H9 (cell line): ENCODE measurements at regions not wholly inside any gene's neighbourhood (a gene's known extent, or its start where the extent isn't known, plus 50 kb on each side); places are given as distances from the start of the nearest gene placed in this dataset.

ENCODE experiments used
- DNase-seq: peaks from one replicate; pipeline ENCODE4 v3.0.0-alpha.2; 2017
- H2AFZ ChIP-seq: one replicate; pipeline ENCODE4 v1.6.1; 2013; ENCODE audit warnings: mild to moderate bottlenecking, low read length, control low read depth, moderate library complexity
- H2AK5ac ChIP-seq: 2 replicates; pipeline ENCODE4 v1.6.1; 2013; ENCODE audit warnings: low read length, control low read depth, mixed read lengths; ENCODE audit not compliant: insufficient read length
- H2BK120ac ChIP-seq: one replicate; pipeline ENCODE4 v1.6.1; 2013; ENCODE audit warnings: low read depth, mild to moderate bottlenecking, low read length, control low read depth, inconsistent platforms; ENCODE audit not compliant: poor library complexity, severe bottlenecking
- H2BK12ac ChIP-seq: 2 replicates; pipeline ENCODE4 v1.6.1; 2013; ENCODE audit warnings: low read length, control low read depth, mixed read lengths, low read depth; ENCODE audit not compliant: insufficient read length
- H2BK15ac ChIP-seq: 2 replicates; pipeline ENCODE4 v1.6.1; 2013; ENCODE audit warnings: low read depth, low read length, control low read depth
- H2BK20ac ChIP-seq: one replicate; pipeline ENCODE4 v1.6.1; 2013; ENCODE audit warnings: low read depth, mild to moderate bottlenecking, low read length, control low read depth, inconsistent platforms; ENCODE audit not compliant: poor library complexity, severe bottlenecking
- H2BK5ac ChIP-seq: 2 replicates; pipeline ENCODE4 v1.6.1; 2013; ENCODE audit warnings: low read length, control low read depth, mixed read lengths; ENCODE audit not compliant: insufficient read length
- H3K14ac ChIP-seq: 2 replicates; pipeline ENCODE4 v1.6.1; 2013; ENCODE audit warnings: low read length, control low read depth; ENCODE audit not compliant: insufficient read depth
- H3K18ac ChIP-seq: 2 replicates; pipeline ENCODE4 v1.6.1; 2013; ENCODE audit warnings: low read depth, mild to moderate bottlenecking, mixed read lengths, low read length, control low read depth; ENCODE audit not compliant: insufficient read length
- H3K23ac ChIP-seq: 2 replicates; pipeline ENCODE4 v1.6.1; 2013; ENCODE audit warnings: low read length, control low read depth, mixed read lengths, low read depth; ENCODE audit not compliant: insufficient read length
- H3K23me2 ChIP-seq: 2 replicates; pipeline ENCODE4 v1.6.1; 2013; ENCODE audit warnings: low read depth, mild to moderate bottlenecking, mixed read lengths, low read length, control low read depth; ENCODE audit not compliant: insufficient read length, poor library complexity, severe bottlenecking
- H3K27ac ChIP-seq: 2 replicates; pipeline ENCODE4 v1.5.1; 2013; ENCODE audit warnings: low read length, control low read depth, mixed read lengths, low read depth; ENCODE audit not compliant: insufficient read length
- H3K27me3 ChIP-seq: 2 replicates; pipeline ENCODE4 v1.6.1; 2013; ENCODE audit warnings: low read length, control low read depth, inconsistent platforms; ENCODE audit not compliant: insufficient read depth
- H3K4ac ChIP-seq: 2 replicates; pipeline ENCODE4 v1.6.1; 2013; ENCODE audit warnings: low read depth, mild to moderate bottlenecking, control low read depth, inconsistent platforms, low read length, moderate library complexity
- H3K4me1 ChIP-seq: 2 replicates; pipeline ENCODE4 v1.6.1; 2013; ENCODE audit warnings: low read length, control low read depth, inconsistent platforms; ENCODE audit not compliant: insufficient read depth
- H3K4me2 ChIP-seq: 2 replicates; pipeline ENCODE4 v1.6.1; 2013; ENCODE audit warnings: low read length, control low read depth, mixed read lengths; ENCODE audit not compliant: insufficient read length, insufficient read depth
- H3K56ac ChIP-seq: 2 replicates; pipeline ENCODE4 v1.6.1; 2013; ENCODE audit warnings: low read depth, mild to moderate bottlenecking, mixed read lengths, low read length, control low read depth; ENCODE audit not compliant: insufficient read length
- H3K79me1 ChIP-seq: 2 replicates; pipeline ENCODE4 v1.6.1; 2013; ENCODE audit warnings: low read depth, mild to moderate bottlenecking, moderate library complexity, low read length, control low read depth, inconsistent platforms; ENCODE audit not compliant: insufficient read depth, poor library complexity, severe bottlenecking
- H3K79me2 ChIP-seq: 2 replicates; pipeline ENCODE4 v1.6.1; 2013; ENCODE audit warnings: low read length, control low read depth, inconsistent platforms; ENCODE audit not compliant: insufficient read depth
- H3K9ac ChIP-seq: 2 replicates; pipeline ENCODE4 v1.6.1; 2013; ENCODE audit warnings: low read length, control low read depth, mixed read lengths; ENCODE audit not compliant: insufficient read length; ENCODE audit errors: extremely low read depth
- H3K9me3 ChIP-seq: one replicate; pipeline ENCODE4 v1.6.1; 2013; ENCODE audit warnings: low read depth, low read length, inconsistent platforms; ENCODE audit not compliant: control insufficient read depth
- H3T11ph ChIP-seq: one replicate; pipeline ENCODE4 v1.6.1; 2013; ENCODE audit warnings: mild to moderate bottlenecking, low read length, control low read depth, inconsistent platforms
- H4K20me1 ChIP-seq: one replicate; pipeline ENCODE4 v1.6.1; 2013; ENCODE audit not compliant: control insufficient read depth, insufficient read length, insufficient read depth
- H4K5ac ChIP-seq: 2 replicates; pipeline ENCODE4 v1.6.1; 2013; ENCODE audit warnings: low read depth, mild to moderate bottlenecking, mixed read lengths, low read length, control low read depth; ENCODE audit not compliant: insufficient read length
- H4K8ac ChIP-seq: replicated peaks from 2 replicates; pipeline ENCODE4 v1.6.1; 2013; ENCODE audit warnings: low read length, control low read depth, mixed read lengths, low read depth; ENCODE audit not compliant: insufficient read length
- H4K91ac ChIP-seq: 2 replicates; pipeline ENCODE4 v1.6.1; 2013; ENCODE audit warnings: low read depth, mild to moderate bottlenecking, moderate library complexity, mixed read lengths, low read length, control low read depth; ENCODE audit not compliant: insufficient read length
- H3K27ac Mint-ChIP-seq, 3 experiments: 2 replicates in 2 of 3; 3 replicates in 1 of 3; pipeline ENCODE4 v1.8.0; 2020 to 2021; ENCODE audit warnings: mixed read lengths in 3 of 3, mild to moderate bottlenecking in 1 of 3, moderate library complexity in 1 of 3
- H3K27me3 Mint-ChIP-seq: 2 replicates; pipeline ENCODE4 v1.8.0; 2021; ENCODE audit warnings: low read depth, mild to moderate bottlenecking, moderate library complexity, mixed read lengths
- H3K36me3 Mint-ChIP-seq, 3 experiments: 2 replicates in 2 of 3; 3 replicates in 1 of 3; pipeline ENCODE4 v1.8.0; 2020 to 2021; ENCODE audit warnings: low read depth in 3 of 3, mixed read lengths in 3 of 3; ENCODE audit not compliant: insufficient read depth in 1 of 3
- H3K4me1 Mint-ChIP-seq, 2 experiments: 2 replicates each; pipeline ENCODE4 v1.8.0; 2020; ENCODE audit warnings: mixed read lengths in 2 of 2
- H3K4me3 Mint-ChIP-seq, 2 experiments: 2 replicates in 1 of 2; 3 replicates in 1 of 2; pipeline ENCODE4 v1.8.0; 2020 to 2021; ENCODE audit warnings: mild to moderate bottlenecking in 2 of 2, mixed read lengths in 2 of 2, moderate library complexity in 1 of 2
- H3K9me3 Mint-ChIP-seq, 2 experiments: 2 replicates in 1 of 2; 3 replicates in 1 of 2; pipeline ENCODE4 v1.8.0; 2020; ENCODE audit warnings: mild to moderate bottlenecking in 2 of 2, mixed read lengths in 2 of 2, moderate library complexity in 1 of 2
- CTCF ChIP-seq: fragments of 200-600 bp; sonication (generic); conservative IDR thresholded peaks from 3 replicates; pipeline ENCODE4 v1.8.0; 2021; ENCODE audit warnings: antibody characterized with exemption, mild to moderate bottlenecking
- WGBS: extraction: QIAGEN DNeasy Blood & Tissue Kit; methylation state at CpG from one replicate; pipeline ENCODE4 v1.1.7; 2013; ENCODE audit warnings: missing lambda C conversion rate, low lambda C conversion rate, mixed read lengths; ENCODE audit not compliant: insufficient read length; ENCODE audit errors: extremely low coverage; 5-methylcytosine and 5-hydroxymethylcytosine counted together

- Mint-ChIP-seq H3K27me3 (peaks cover 22% of the 10 kb centered on the region), H3K36me3 (no peaks in the 10 kb centered on the region), H3K4me1 (peaks cover 6 to 8% of the 10 kb centered on the region in 2 experiments), H3K27ac (no peak overlapping the region), H3K4me3 (no peak overlapping the region), H3K9me3 (no peaks in the 10 kb centered on the region)
- Histone ChIP-seq H3K4ac (no peak overlapping the region), H3K27ac (no peak overlapping the region), H2BK15ac (no peak overlapping the region), H3K79me1 (no peaks in the 10 kb centered on the region), H4K5ac (no peak overlapping the region), H3K4me2 (no peak overlapping the region), H3K9ac (no peak overlapping the region), H2BK120ac (no peak overlapping the region), H2AK5ac (no peak overlapping the region), H3K27me3 (no peaks in the 10 kb centered on the region), H3K4me1 (no peaks in the 10 kb centered on the region), H3K23me2 (no peaks in the 10 kb centered on the region), H3K23ac (no peak overlapping the region), H3K14ac (no peak overlapping the region), H2BK20ac (no peak overlapping the region), H4K91ac (no peak overlapping the region), H2BK12ac (no peak overlapping the region), H3K56ac (no peak overlapping the region), H3K9me3 (no peaks in the 10 kb centered on the region), H4K20me1 (no peaks in the 10 kb centered on the region), H3T11ph (no peak overlapping the region), H4K8ac (no peak overlapping the region), H3K79me2 (no peaks in the 10 kb centered on the region), H3K18ac (no peak overlapping the region), H2BK5ac (no peak overlapping the region), H2AFZ (no peak overlapping the region)
- no peak for DNase-seq
- no CpG with 5 or more reads among the region's 7 CpGs for WGBS
- no peak for TF ChIP-seq CTCF
Observed at GRCh38 chr16:8469102-8469778, 121.1 kb downstream of the TMEM114 start.
